ENCODE measurements at regions not wholly inside any gene's neighbourhood (a gene's known extent, or its start where the extent isn't known, plus 50 kb on each side); places are given as distances from the start of the nearest gene placed in this dataset.

- DNase-seq: no peak
These were observed 373.3 kb upstream of the DIAPH2 start for GRCh38 chrX:96311366-96311765.

GRCh38 chrX:96314985-96315384 is 369.7 kb upstream of the DIAPH2 start:
- DNase-seq: no peak

- no peak for DNase-seq
These were observed 322.8 kb upstream of the DIAPH2 start for GRCh38 chrX:96361844-96362243.

- DNase-seq: peak in 8 of 58 donors; percentile 0 to 37 (median 1)
These were observed 312.2 kb upstream of the DIAPH2 start for GRCh38 chrX:96372313-96373046.

- no peak for DNase-seq
These were observed 311.6 kb upstream of the DIAPH2 start for GRCh38 chrX:96373047-96373355.

- DNase-seq: no peak
These were observed 308.4 kb upstream of the DIAPH2 start for GRCh38 chrX:96376266-96376665.

GRCh38 chrX:96379951-96380350 is 304.7 kb upstream of the DIAPH2 start:
- DNase-seq: no peak

- no peak for DNase-seq
These were observed 302.6 kb upstream of the DIAPH2 start for GRCh38 chrX:96382018-96382417.

GRCh38 chrX:96383428-96383827 is 301.2 kb upstream of the DIAPH2 start:
- no peak for DNase-seq

GRCh38 chrX:96386325-96386724 is 298.3 kb upstream of the DIAPH2 start:
- no peak for DNase-seq

- DNase-seq: no peak
These were observed 297.7 kb upstream of the DIAPH2 start for GRCh38 chrX:96386981-96387380.

GRCh38 chrX:96387801-96388200 is 296.8 kb upstream of the DIAPH2 start:
- no peak for DNase-seq

GRCh38 chrX:96389281-96390047 is 295.2 kb upstream of the DIAPH2 start:
- DNase-seq: no peak

- no peak for DNase-seq
These were observed 290.0 kb upstream of the DIAPH2 start for GRCh38 chrX:96394598-96394997.

GRCh38 chrX:96403446-96403845 is 281.2 kb upstream of the DIAPH2 start:
- DNase-seq: no peak

- DNase-seq: no peak
These were observed 278.8 kb upstream of the DIAPH2 start for GRCh38 chrX:96405842-96406241.

- no peak for DNase-seq
These were observed 277.6 kb upstream of the DIAPH2 start for GRCh38 chrX:96407072-96407471.

- no peak for DNase-seq
These were observed 277.1 kb upstream of the DIAPH2 start for GRCh38 chrX:96407501-96407900.

- no peak for DNase-seq
These were observed 276.7 kb upstream of the DIAPH2 start for GRCh38 chrX:96407981-96408380.

- no peak for DNase-seq
These were observed 273.7 kb upstream of the DIAPH2 start for GRCh38 chrX:96410927-96411326.

GRCh38 chrX:96417695-96418094 is 266.9 kb upstream of the DIAPH2 start:
- DNase-seq: no peak

GRCh38 chrX:96424007-96424406 is 260.6 kb upstream of the DIAPH2 start:
- DNase-seq: no peak

GRCh38 chrX:96425200-96425599 is 259.4 kb upstream of the DIAPH2 start:
- DNase-seq: no peak
